ENCODE measurements at regions not wholly inside any gene's neighbourhood (a gene's known extent, or its start where the extent isn't known, plus 50 kb on each side); places are given as distances from the start of the nearest gene placed in this dataset.

- ChIA-PET POLR2A (ENCODE audit: low non-redundant PET) (no interaction called here), CTCF (no interaction called here)
- no peak for TF ChIP-seq CTCF (conservative IDR thresholded peaks at IDR 0.05; ENCODE audit: low read depth)
- no peak overlapping the region for H3K27ac ChIP-seq
- DNase-seq (ENCODE audit: low spot score) = no peak
These were observed 458.3 kb downstream of the TLE1 start for GRCh38 chr9:81231011-81231410.

GRCh38 chr9:81227507-81228245, 461.7 kb downstream of the TLE1 start:
- POLR2A ChIA-PET (ENCODE audit: low non-redundant PET) = no interaction called here
- no peak for DNase-seq (ENCODE audit: low spot score)
- H3K27ac ChIP-seq = no peak overlapping the region
- CTCF ChIA-PET = interaction anchor here (0.9 kb wide), 1 partner anchor 16 kb away, joined by 4 read pairs; no protein-coding TSS in a partner anchor
- TF ChIP-seq CTCF (conservative IDR thresholded peaks at IDR 0.05; ENCODE audit: low read depth) = no peak

GRCh38 chr9:81225596-81225995, 463.8 kb downstream of the TLE1 start:
- peak; percentile 30 for DNase-seq (ENCODE audit: low spot score)
- ChIA-PET CTCF (interaction anchor here (0.5 to 0.7 kb wide), 5 partner anchors 15 to 337 kb away, joined by 3 to 4 read pairs (median 4); no protein-coding TSS in a partner anchor), POLR2A (ENCODE audit: low non-redundant PET) (no interaction called here)
- H3K27ac ChIP-seq = no peak overlapping the region
- no peak for TF ChIP-seq CTCF (conservative IDR thresholded peaks at IDR 0.05; ENCODE audit: low read depth)

GRCh38 chr9:81224166-81225081, 464.9 kb downstream of the TLE1 start:
- H3K27ac ChIP-seq = no peak overlapping the region
- POLR2A ChIA-PET (ENCODE audit: low non-redundant PET) = no interaction called here
- CTCF ChIA-PET = no interaction called here
- TF ChIP-seq CTCF (conservative IDR thresholded peaks at IDR 0.05; ENCODE audit: low read depth) = no peak
- no peak for DNase-seq (ENCODE audit: low spot score)

GRCh38 chr9:81214975-81215374, 474.4 kb downstream of the TLE1 start:
- ChIA-PET CTCF (interaction anchor here (0.6 to 1.1 kb wide), 3 partner anchors 75 to 279 kb away, joined by 3 to 6 read pairs (median 3); no protein-coding TSS in a partner anchor), POLR2A (ENCODE audit: low non-redundant PET) (no interaction called here)
- DNase-seq (ENCODE audit: low spot score) = no peak
- H3K27ac ChIP-seq = no peak overlapping the region
- TF ChIP-seq CTCF (conservative IDR thresholded peaks at IDR 0.05; ENCODE audit: low read depth) = no peak; the same call in 1 of the 2 replicates

- no peak for DNase-seq (ENCODE audit: low spot score)
- CTCF ChIA-PET = interaction anchor here (0.6 kb wide), 1 partner anchor 235 kb away, joined by 3 read pairs; no protein-coding TSS in a partner anchor
- no peak for TF ChIP-seq CTCF (conservative IDR thresholded peaks at IDR 0.05; ENCODE audit: low read depth)
- no peak overlapping the region for H3K27ac ChIP-seq
- POLR2A ChIA-PET (ENCODE audit: low non-redundant PET) = no interaction called here
These were observed 475.9 kb downstream of the TLE1 start for GRCh38 chr9:81213456-81213855.
